SK-N-SH (cell line): ENCODE measurements at regions not wholly inside any gene's neighbourhood (a gene's known extent, or its start where the extent isn't known, plus 50 kb on each side); places are given as distances from the start of the nearest gene placed in this dataset.

Source experiments
- CTCF ChIA-PET: fragments of 300-600, 350-600 bp; formaldehyde crosslinking; extraction: SDS; loops from one replicate; lab custom pipeline; 2021; lab: Yijun Ruan, JAX
- POLR2A ChIA-PET: fragments of 350-600 bp; sonication (Branson Sonifier 250); formaldehyde crosslinking; extraction: SDS; loops from one replicate; lab custom pipeline; 2020; ENCODE audit warnings: antibody characterized with exemption, inconsistent platforms; lab: Yijun Ruan, JAX
- DNase-seq: peaks from one replicate; pipeline ENCODE4 v3.0.0; 2012
- H2AFZ ChIP-seq: fragments of 200-600 bp; sonication (generic); 2 replicates; pipeline ENCODE4 v1.8.1; 2016; ENCODE audit warnings: antibody characterized with exemption, mild to moderate bottlenecking, low read depth
- H3F3A ChIP-seq: fragments of 200-600 bp; sonication (generic); replicated peaks from 2 replicates; pipeline ENCODE3; 2016; ENCODE audit warnings: antibody characterized with exemption, mild to moderate bottlenecking; ENCODE audit not compliant: insufficient read depth
- H3K27ac ChIP-seq, 2 experiments: fragments of 200-500 bp in 1 of 2; fragments of 200-600 bp in 1 of 2; sonication (Bioruptor generic) in 1 of 2; sonication (generic), shearing (Covaris generic) in 1 of 2; 2 replicates each; pipeline versions ENCODE4 v1.5.1 to v1.6.1; 2014 to 2016; ENCODE audit warnings: low read depth in 2 of 2, inconsistent platforms in 1 of 2, low read length in 1 of 2, mild to moderate bottlenecking in 1 of 2, mixed read lengths in 1 of 2
- H3K27me3 ChIP-seq: fragments of 200-600 bp; sonication (generic), shearing (Covaris generic); 2 replicates; pipeline ENCODE4 v1.6.1; 2016; ENCODE audit warnings: mixed run types; ENCODE audit not compliant: insufficient read depth
- H3K36me3 ChIP-seq, 2 experiments: fragments of 200-500 bp in 1 of 2; fragments of 200-600 bp in 1 of 2; sonication (Bioruptor generic) in 1 of 2; sonication (generic) in 1 of 2; replicated peaks in 1 of 2; 2 replicates each; pipeline versions ENCODE3 to v1.5.1; 2014 to 2016; ENCODE audit warnings: low read length in 1 of 2, mild to moderate bottlenecking in 1 of 2; ENCODE audit not compliant: insufficient read depth in 2 of 2, control insufficient read depth in 1 of 2
- H3K4me1 ChIP-seq, 2 experiments: fragments of 200-500 bp in 1 of 2; fragments of 200-600 bp in 1 of 2; sonication (Bioruptor generic) in 1 of 2; sonication (generic), shearing (Covaris generic) in 1 of 2; 2 replicates each; pipeline versions ENCODE4 v1.5.1 to v1.6.1; 2014 to 2016; ENCODE audit warnings: low read depth in 1 of 2, low read length in 1 of 2, mixed run types in 1 of 2; ENCODE audit not compliant: insufficient read depth in 2 of 2, control insufficient read depth in 1 of 2
- H3K4me2 ChIP-seq: fragments of 200-600 bp; sonication (generic), shearing (Covaris generic); 2 replicates; pipeline ENCODE4 v1.6.1; 2017; ENCODE audit warnings: mixed run types
- H3K4me3 ChIP-seq, 2 experiments: fragments of 200-500 bp in 1 of 2; fragments of 200-600 bp in 1 of 2; sonication (Bioruptor generic) in 1 of 2; sonication (generic), shearing (Covaris generic) in 1 of 2; 2 replicates each; pipeline versions ENCODE4 v1.5.1 to v1.8.1; 2014 to 2016; ENCODE audit warnings: low read depth in 2 of 2, inconsistent platforms in 1 of 2, low read length in 1 of 2, mild to moderate bottlenecking in 1 of 2, mixed read lengths in 1 of 2, moderate library complexity in 1 of 2
- H3K79me2 ChIP-seq: fragments of 200-600 bp; sonication (generic); 2 replicates; pipeline ENCODE4 v1.8.1; 2017; ENCODE audit warnings: mild to moderate bottlenecking; ENCODE audit not compliant: insufficient read depth
- H3K9ac ChIP-seq: fragments of 200-600 bp; sonication (generic); 2 replicates; pipeline ENCODE4 v1.6.1; 2017; ENCODE audit warnings: mixed run types
- H3K9me2 ChIP-seq: fragments of 200-600 bp; sonication (generic); 2 replicates; pipeline ENCODE4 v1.6.1; 2017; ENCODE audit warnings: mixed run types
- H3K9me3 ChIP-seq: fragments of 200-600 bp; sonication (generic); 2 replicates; pipeline ENCODE4 v1.6.1; 2017; ENCODE audit warnings: mixed run types, mild to moderate bottlenecking, moderate library complexity
- H4K20me1 ChIP-seq: fragments of 200-600 bp; sonication (generic); 2 replicates; pipeline ENCODE4 v1.6.1; 2017; ENCODE audit warnings: mild to moderate bottlenecking, mixed run types; ENCODE audit not compliant: insufficient read depth
- CHD2 ChIP-seq: fragments of 150-350 bp; IDR thresholded peaks from 2 replicates; pipeline ENCODE4 v1.6.1; 2018; ENCODE audit warnings: low read length; ENCODE audit not compliant: partially characterized antibody
- CTCF ChIP-seq: fragments of 200-600 bp; sonication (generic); IDR thresholded peaks from 2 replicates; pipeline ENCODE4 v1.6.1; 2017; ENCODE audit warnings: antibody characterized with exemption, mild to moderate bottlenecking, moderate library complexity
- ELF1 ChIP-seq: IDR thresholded peaks from 2 replicates; pipeline ENCODE4 v1.4.0; 2012
- EZH2phosphoT487 ChIP-seq: fragments of 200-600 bp; sonication (generic); IDR thresholded peaks from 2 replicates; pipeline ENCODE4 v1.6.1; 2017; ENCODE audit warnings: low read depth, mixed run types, mild to moderate bottlenecking, antibody characterized with exemption, moderate library complexity, borderline replicate concordance
- FOXJ3 ChIP-seq: sonication (generic); formaldehyde crosslinking; IDR thresholded peaks from 2 replicates; pipeline ENCODE4 v1.5.1; 2020; ENCODE audit warnings: mild to moderate bottlenecking, missing genetic modification reagents
- GATA2 ChIP-seq: sonication (generic); formaldehyde crosslinking; IDR thresholded peaks from 2 replicates; pipeline ENCODE4 v1.5.0; 2020; ENCODE audit warnings: mild to moderate bottlenecking, missing genetic modification reagents
- IRF3 ChIP-seq: fragments of 150-350 bp; IDR thresholded peaks from 2 replicates; pipeline ENCODE4 v1.6.1; 2016; ENCODE audit warnings: mild to moderate bottlenecking, low read depth, low read length
- MAX ChIP-seq: IDR thresholded peaks from 2 replicates; pipeline ENCODE4 v1.4.0; 2012; ENCODE audit warnings: low read depth
- RFX5 ChIP-seq: IDR thresholded peaks from 2 replicates; pipeline ENCODE4 v1.6.1; 2012; ENCODE audit warnings: mild to moderate bottlenecking, improper control_type of control experiment, low read length
- RXRA ChIP-seq: IDR thresholded peaks from 2 replicates; pipeline ENCODE4 v1.4.0; 2012; ENCODE audit warnings: low read depth, mild to moderate bottlenecking, borderline replicate concordance
- SIN3A ChIP-seq: IDR thresholded peaks from 2 replicates; pipeline ENCODE4 v1.6.1; 2012; ENCODE audit warnings: low read depth, mild to moderate bottlenecking, low read length, moderate library complexity, borderline replicate concordance
- SMC3 ChIP-seq: IDR thresholded peaks from 2 replicates; pipeline ENCODE4 v1.6.1; 2012; ENCODE audit warnings: low read depth, low read length, improper control_type of control experiment
- TAF1 ChIP-seq: IDR thresholded peaks from 2 replicates; pipeline ENCODE4 v1.6.1; 2012; ENCODE audit warnings: low read depth, mild to moderate bottlenecking, low read length, moderate library complexity, borderline replicate concordance
- TCF12 ChIP-seq: IDR thresholded peaks from 2 replicates; pipeline ENCODE4 v1.4.0; 2012
- TEAD4 ChIP-seq: IDR thresholded peaks from 2 replicates; pipeline ENCODE4 v1.4.0; 2012; ENCODE audit warnings: mild to moderate bottlenecking, borderline replicate concordance; ENCODE audit not compliant: insufficient read depth
- USF1 ChIP-seq: IDR thresholded peaks from 2 replicates; pipeline ENCODE4 v1.4.0; 2012; ENCODE audit warnings: low read depth, borderline replicate concordance
- USF2 ChIP-seq: fragments of 150-350 bp; IDR thresholded peaks from 2 replicates; pipeline ENCODE4 v1.6.1; 2017; ENCODE audit warnings: antibody characterized with exemption, low read length, low read depth, borderline replicate concordance
- YY1 ChIP-seq: IDR thresholded peaks from 2 replicates; pipeline ENCODE4 v1.4.0; 2012; ENCODE audit warnings: low read depth, mild to moderate bottlenecking
- WGBS: methylation state at CpG from one replicate; pipeline ENCODE4 v1.1.6; 2017; ENCODE audit warnings: low lambda C conversion rate; 5-methylcytosine and 5-hydroxymethylcytosine counted together

GRCh38 chr15:66950114-66950513 lies 115.3 kb upstream of the SMAD3 start:
- H3K4me1 ChIP-seq: peaks cover 0 to 4% of the 10 kb centered on the region in 2 experiments; a peak in 1 of 4 replicates
- H3K9me2 ChIP-seq: no peaks in the 10 kb centered on the region
- H3K36me3 ChIP-seq: no peaks in the 10 kb centered on the region
- H4K20me1 ChIP-seq: no peaks in the 10 kb centered on the region
- CTCF ChIA-PET: interaction anchor here (1.3 to 7.8 kb wide), 5 partner anchors 12 to 886 kb away, joined by 3 to 112 read pairs (median 7); no protein-coding TSS in a partner anchor
- TF ChIP-seq SIN3A (no peak), ELF1 (no peak), YY1 (no peak), TEAD4 (no peak), EZH2phosphoT487 (no peak)
- H3K4me3 ChIP-seq: no peak overlapping the region
- POLR2A ChIA-PET: interaction anchor here (0.5 kb wide), 1 partner anchor 676 kb away, joined by 3 read pairs; no protein-coding TSS in a partner anchor
- no peaks in the 10 kb centered on the region for H3K27me3 ChIP-seq
- H3K27ac ChIP-seq: no peak overlapping the region
- H2AFZ ChIP-seq: no peak overlapping the region
- no peaks in the 10 kb centered on the region for H3K79me2 ChIP-seq
- no peak for DNase-seq
- H3K9ac ChIP-seq: no peak overlapping the region
- no peaks in the 10 kb centered on the region for H3F3A ChIP-seq
- H3K9me3 ChIP-seq: no peaks in the 10 kb centered on the region
- H3K4me2 ChIP-seq: no peak overlapping the region

GRCh38 chr15:66951531-66952320 lies 113.7 kb upstream of the SMAD3 start:
- H3K4me1 ChIP-seq: no peaks in the 10 kb centered on the region
- ChIA-PET CTCF (interaction anchor here (0.8 to 2.6 kb wide), 2 partner anchors 482 kb away, joined by 3 to 14 read pairs; no protein-coding TSS in a partner anchor), POLR2A (no interaction called here)
- H3K27ac ChIP-seq: no peak overlapping the region
- H3K4me3 ChIP-seq: no peak overlapping the region
- H3K27me3 ChIP-seq: no peaks in the 10 kb centered on the region
- no peaks in the 10 kb centered on the region for H3K36me3 ChIP-seq
- H3K9me2 ChIP-seq: no peaks in the 10 kb centered on the region
- H3K9me3 ChIP-seq: no peaks in the 10 kb centered on the region
- no peaks in the 10 kb centered on the region for H3K79me2 ChIP-seq
- 93% methylated on average over 6 of the region's 6 CpGs for WGBS
- no peaks in the 10 kb centered on the region for H3F3A ChIP-seq
- H4K20me1 ChIP-seq: no peaks in the 10 kb centered on the region
- no peak overlapping the region for H3K9ac ChIP-seq
- TF ChIP-seq USF2 (no peak), MAX (no peak), RFX5 (no peak), RXRA (no peak), CHD2 (no peak), EZH2phosphoT487 (no peak), CTCF (no peak), YY1 (no peak), SMC3 (no peak), TEAD4 (no peak), TAF1 (no peak), GATA2 (CRISPR knock-in tag) (no peak), FOXJ3 (CRISPR knock-in tag) (no peak), IRF3 (no peak), USF1 (no peak), TCF12 (no peak)
- H2AFZ ChIP-seq: no peak overlapping the region
- H3K4me2 ChIP-seq: no peak overlapping the region
- DNase-seq: no peak
